Sigmoid colon (tissue), 4 donors: ENCODE measurements at regions not wholly inside any gene's neighbourhood (a gene's known extent, or its start where the extent isn't known, plus 50 kb on each side); places are given as distances from the start of the nearest gene placed in this dataset.

Source experiments
- EP300 ChIP-seq, 4 donors: sonication (generic); formaldehyde crosslinking; IDR thresholded peaks; one replicate each; pipeline ENCODE4 v1.6.1; 2017; ENCODE audit warnings: antibody characterized with exemption in 4 of 4
- POLR2A ChIP-seq, 2 donors: fragments of 450-650 bp; IDR thresholded peaks; one replicate each; pipeline ENCODE4 v1.6.1; 2016; ENCODE audit warnings: antibody characterized with exemption in 2 of 2, mild to moderate bottlenecking in 2 of 2, moderate library complexity in 2 of 2
- POLR2AphosphoS5 ChIP-seq, 4 donors: sonication (generic); formaldehyde crosslinking; IDR thresholded peaks; one replicate each; pipeline ENCODE4 v1.6.1; 2017; ENCODE audit warnings: antibody characterized with exemption in 4 of 4
- TF ChIP-seq, protein P1 (sequence below), 4 experiments: fragments of 450-650 bp in 3 of 4; fragments of 200-600 bp in 1 of 4; IDR thresholded peaks; one replicate each; pipeline ENCODE4 v1.5.1; 2016 to 2019; ENCODE audit warnings: antibody characterized with exemption in 4 of 4, mild to moderate bottlenecking in 3 of 4, moderate library complexity in 2 of 4

DNA sequence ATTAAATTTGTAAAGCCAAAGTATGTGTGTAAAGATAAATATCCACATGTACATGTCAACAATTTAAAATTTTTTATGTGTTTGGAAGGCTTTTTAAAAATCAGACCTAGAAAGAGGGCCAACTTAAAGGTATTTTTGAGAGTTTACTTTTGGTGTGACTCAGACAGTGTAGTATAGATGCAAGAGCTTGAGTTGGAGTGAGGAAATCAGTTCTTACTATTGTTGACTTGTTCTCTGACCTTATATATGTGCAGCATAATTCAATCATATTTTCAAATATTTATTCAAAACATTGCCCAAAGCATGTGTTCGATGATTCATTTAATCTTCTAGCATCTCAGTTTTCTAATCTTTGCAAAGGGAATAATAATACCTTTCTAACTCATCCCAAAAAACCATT, 243.7 kb upstream of the PRKCQ start:
- TF ChIP-seq POLR2AphosphoS5 (IDR thresholded peaks at IDR 0.05) = no peak
- no peak for TF ChIP-seq EP300 (IDR thresholded peaks at IDR 0.05)
- TF ChIP-seq, protein P1, sequence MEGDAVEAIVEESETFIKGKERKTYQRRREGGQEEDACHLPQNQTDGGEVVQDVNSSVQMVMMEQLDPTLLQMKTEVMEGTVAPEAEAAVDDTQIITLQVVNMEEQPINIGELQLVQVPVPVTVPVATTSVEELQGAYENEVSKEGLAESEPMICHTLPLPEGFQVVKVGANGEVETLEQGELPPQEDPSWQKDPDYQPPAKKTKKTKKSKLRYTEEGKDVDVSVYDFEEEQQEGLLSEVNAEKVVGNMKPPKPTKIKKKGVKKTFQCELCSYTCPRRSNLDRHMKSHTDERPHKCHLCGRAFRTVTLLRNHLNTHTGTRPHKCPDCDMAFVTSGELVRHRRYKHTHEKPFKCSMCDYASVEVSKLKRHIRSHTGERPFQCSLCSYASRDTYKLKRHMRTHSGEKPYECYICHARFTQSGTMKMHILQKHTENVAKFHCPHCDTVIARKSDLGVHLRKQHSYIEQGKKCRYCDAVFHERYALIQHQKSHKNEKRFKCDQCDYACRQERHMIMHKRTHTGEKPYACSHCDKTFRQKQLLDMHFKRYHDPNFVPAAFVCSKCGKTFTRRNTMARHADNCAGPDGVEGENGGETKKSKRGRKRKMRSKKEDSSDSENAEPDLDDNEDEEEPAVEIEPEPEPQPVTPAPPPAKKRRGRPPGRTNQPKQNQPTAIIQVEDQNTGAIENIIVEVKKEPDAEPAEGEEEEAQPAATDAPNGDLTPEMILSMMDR (IDR thresholded peaks at IDR 0.05) = no peak
- TF ChIP-seq POLR2A (IDR thresholded peaks at IDR 0.05) = no peak
